22Rv1 (cell line): ENCODE measurements at regions not wholly inside any gene's neighbourhood (a gene's known extent, or its start where the extent isn't known, plus 50 kb on each side); places are given as distances from the start of the nearest gene placed in this dataset.

Experiments used
- CTCF ChIP-seq: fragments of 450-650 bp; IDR thresholded peaks from 2 replicates; pipeline ENCODE4 v1.5.1; 2017; ENCODE audit warnings: mild to moderate bottlenecking
- ZFX ChIP-seq: fragments of 450-650 bp; IDR thresholded peaks from 2 replicates; pipeline ENCODE4 v1.6.1; 2017; ENCODE audit warnings: antibody characterized with exemption, borderline replicate concordance

- TF ChIP-seq ZFX: no peak
- no peak for TF ChIP-seq CTCF
These were observed 240.7 kb upstream of the B3GAT1 start for GRCh38 chr11:134652586-134653255.
